K562 (cell line): ENCODE measurements at regions not wholly inside any gene's neighbourhood (a gene's known extent, or its start where the extent isn't known, plus 50 kb on each side); places are given as distances from the start of the nearest gene placed in this dataset.

ENCODE experiments used
- ATAC-seq: fragments of 200-7000 bp; cut with Tn5 transposase; 3 replicates; pipeline ENCODE4 v1.9.1; 2020; ENCODE audit warnings: moderate library complexity
- BruUV-seq: library from RNA; stranded (reverse); fragments of 400-500 nt; replicated peaks from 2 replicates; lab custom pipeline; 2021; lab: Mats Ljungman, UMichigan
- CTCF ChIA-PET: fragments of 300-600 bp; formaldehyde crosslinking; extraction: SDS; loops from one replicate; lab custom pipeline; 2021; ENCODE audit warnings: low intra/inter-chr PET ratio; lab: Yijun Ruan, JAX
- POLR2A ChIA-PET: fragments of 300-600, 350-650 bp; sonication (Branson Sonifier 250); formaldehyde crosslinking; extraction: SDS; loops from one replicate; lab custom pipeline; 2021; ENCODE audit warnings: antibody characterized with exemption, inconsistent platforms; lab: Yijun Ruan, JAX
- DNase-seq, 4 experiments: peaks; one replicate each; pipeline versions ENCODE4 v3.0.0 to v3.0.0-alpha.2; 2011 to 2018; ENCODE audit warnings: low spot score in 3 of 4, mixed read lengths in 3 of 4; ENCODE audit errors: extremely low read depth in 1 of 4
- FAIRE-seq: peaks from 2 replicates; lab custom pipeline; 2011; peaks lifted over from hg19 to GRCh38; lab: Jason Lieb, UNC
- H2AFZ ChIP-seq: 2 replicates; pipeline ENCODE4 v1.6.0; 2011; ENCODE audit warnings: low read depth, low read length, control low read depth, inconsistent platforms
- H3K27ac ChIP-seq: fragments of 200-600 bp; 3 replicates; pipeline ENCODE4 v1.8.0; 2011; ENCODE audit warnings: low read depth, mild to moderate bottlenecking, control low read depth, inconsistent platforms, low read length, moderate library complexity, mixed read lengths; ENCODE audit errors: extremely low read depth
- H3K27me3 ChIP-seq, 2 experiments: fragments of 300-600 bp in 1 of 2; 2 replicates in 1 of 2; 3 replicates in 1 of 2; pipeline versions ENCODE4 v1.6.0 to v1.8.0; 2011; ENCODE audit warnings: inconsistent platforms in 2 of 2, low read length in 2 of 2, mild to moderate bottlenecking in 1 of 2, mixed read lengths in 1 of 2, moderate library complexity in 1 of 2; ENCODE audit not compliant: control insufficient read depth in 2 of 2, insufficient read depth in 2 of 2
- H3K36me3 ChIP-seq: fragments of 300-600 bp; 3 replicates; pipeline ENCODE4 v1.8.0; 2011; ENCODE audit warnings: mild to moderate bottlenecking, low read length, inconsistent platforms; ENCODE audit not compliant: control insufficient read depth, insufficient read depth
- H3K4me1 ChIP-seq, 2 experiments: fragments of 200-600 bp in 1 of 2; replicated peaks in 1 of 2; 2 replicates in 1 of 2; 3 replicates in 1 of 2; pipeline versions ENCODE4 v1.5.1 to v1.8.0; 2011; ENCODE audit warnings: inconsistent platforms in 2 of 2, low read length in 2 of 2, mild to moderate bottlenecking in 1 of 2, mixed read lengths in 1 of 2, moderate library complexity in 1 of 2; ENCODE audit not compliant: control insufficient read depth in 2 of 2, insufficient read depth in 2 of 2
- H3K4me2 ChIP-seq: 2 replicates; pipeline ENCODE4 v1.6.1; 2011; ENCODE audit warnings: low read length, control low read depth, inconsistent platforms, mixed read lengths; ENCODE audit not compliant: insufficient read depth
- H3K4me3 ChIP-seq: fragments of 200-600 bp; sonication (generic), shearing (Covaris generic); 2 replicates; pipeline ENCODE4 v1.5.1; 2016; ENCODE audit warnings: control low read depth, inconsistent platforms
- H3K79me2 ChIP-seq: fragments of 200-600 bp; 3 replicates; pipeline ENCODE4 v1.8.0; 2011; ENCODE audit warnings: low read length, inconsistent platforms; ENCODE audit not compliant: control insufficient read depth, insufficient read depth
- H3K9ac ChIP-seq, 2 experiments: 2 replicates each; pipeline versions ENCODE4 v1.6.0 to v1.6.1; 2011; ENCODE audit warnings: low read depth in 2 of 2, low read length in 2 of 2, control low read depth in 1 of 2, inconsistent platforms in 1 of 2, mild to moderate bottlenecking in 1 of 2, mixed read lengths in 1 of 2; ENCODE audit not compliant: insufficient read depth in 1 of 2
- H3K9me1 ChIP-seq: one replicate; pipeline ENCODE4 v1.6.0; 2011; ENCODE audit warnings: inconsistent platforms, mild to moderate bottlenecking, low read length, moderate library complexity; ENCODE audit not compliant: control insufficient read depth, insufficient read depth
- H3K9me3 ChIP-seq: replicated peaks from 2 replicates; pipeline ENCODE4 v1.5.1; 2011; ENCODE audit warnings: low read depth, low read length, inconsistent platforms; ENCODE audit not compliant: control insufficient read depth, insufficient read depth
- H4K20me1 ChIP-seq: replicated peaks from 2 replicates; pipeline ENCODE4 v1.6.1; 2011; ENCODE audit warnings: low read length, inconsistent platforms, mixed read lengths; ENCODE audit not compliant: control insufficient read depth, insufficient read depth
- NCOA2 ChIP-seq, 2 experiments: fragments of 450-650 bp; IDR thresholded peaks; 2 replicates each; pipeline ENCODE4 v1.6.1; 2018; ENCODE audit warnings: mild to moderate bottlenecking in 2 of 2, moderate library complexity in 1 of 2; ENCODE audit not compliant: partially characterized antibody in 2 of 2
- OTX1 ChIP-seq: fragments of 450-650 bp; formaldehyde crosslinking; IDR thresholded peaks from 2 replicates; pipeline ENCODE4 v1.4.0; 2022; ENCODE audit warnings: mild to moderate bottlenecking
- ZFP1 ChIP-seq: fragments of 450-650 bp; formaldehyde crosslinking; IDR thresholded peaks from 2 replicates; pipeline ENCODE4 v1.4.0; 2020; ENCODE audit warnings: mild to moderate bottlenecking, mixed read lengths
- ZNF197 ChIP-seq: fragments of 200-800 bp; sonication (Bioruptor generic); IDR thresholded peaks from 2 replicates; pipeline ENCODE4 v1.6.1; 2016; ENCODE audit warnings: low read depth, missing genetic modification characterization, missing compliant biosample characterization
- WGBS: fragments of 100-300 bp; shearing (Covaris generic); methylation state at CpG from one replicate; pipeline ENCODE4 v1.1.6; 2016; ENCODE audit warnings: low coverage, mixed read lengths; ENCODE audit not compliant: insufficient coverage; ENCODE audit errors: missing lambda C conversion rate; 5-methylcytosine and 5-hydroxymethylcytosine counted together
- in situ Hi-C: fragments of 300-500 bp; cut with MboI; formaldehyde crosslinking; loops from 4 replicates; pipeline ENCODE4 v1.15.0; 2018; ENCODE audit warnings: inconsistent platforms, mixed read lengths
- intact Hi-C: fragments of 100-400 bp; cut with micrococcal nuclease; formaldehyde crosslinking; loops from 2 replicates; pipeline ENCODE4 v1.14.2; 2022
- TF ChIP-seq, protein P1 (sequence below): fragments of 250-450 bp; sonication (Bioruptor Pico); IDR thresholded peaks from 2 replicates; pipeline ENCODE4 v1.5.0; 2022; ENCODE audit warnings: mild to moderate bottlenecking
- TF ChIP-seq, protein P2 (sequence below): sonication (generic); formaldehyde crosslinking; IDR thresholded peaks from 2 replicates; pipeline ENCODE4 v1.8.0; 2022; ENCODE audit warnings: mild to moderate bottlenecking, missing genetic modification reagents

DNA sequence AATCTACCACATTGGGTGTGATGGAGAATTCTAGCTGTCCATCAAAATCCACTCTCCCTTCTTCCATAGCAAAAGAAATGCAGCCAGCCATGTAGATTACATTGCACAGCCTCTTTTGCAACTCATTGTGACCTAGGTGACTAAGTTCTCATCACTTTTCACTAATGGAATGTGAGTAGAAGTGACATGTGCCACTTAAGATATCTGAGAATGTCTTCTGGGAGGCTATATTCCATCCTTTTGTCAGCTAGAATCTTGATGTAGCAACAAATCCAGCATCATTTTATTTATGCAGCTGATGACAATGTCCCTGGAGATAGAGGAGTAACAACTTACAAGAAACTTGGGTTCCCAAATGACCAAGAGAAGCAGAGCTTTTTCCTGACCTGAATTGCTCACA lies 61.5 kb upstream of the API5 start:
- Histone ChIP-seq H3K79me2 (no peaks in the 10 kb centered on the region), H2AFZ (no peak overlapping the region), H3K4me3 (no peak overlapping the region), H3K9me1 (no peaks in the 10 kb centered on the region), H3K36me3 (no peaks in the 10 kb centered on the region), H3K4me2 (no peak overlapping the region), H3K27ac (no peak overlapping the region), H3K4me1 (no peaks in the 10 kb centered on the region), H3K9ac (no peak overlapping the region), H3K27me3 (no peaks in the 10 kb centered on the region), H3K9me3 (no peaks in the 10 kb centered on the region), H4K20me1 (no peaks in the 10 kb centered on the region)
- in situ Hi-C loops, result no loop called here
- no peak for DNase-seq
- ChIA-PET CTCF (no interaction called here), POLR2A (no interaction called here)
- ATAC-seq, result no peak
- FAIRE-seq, result no peak
- BruUV-seq, result no TSS peak
- TF ChIP-seq, protein P1, sequence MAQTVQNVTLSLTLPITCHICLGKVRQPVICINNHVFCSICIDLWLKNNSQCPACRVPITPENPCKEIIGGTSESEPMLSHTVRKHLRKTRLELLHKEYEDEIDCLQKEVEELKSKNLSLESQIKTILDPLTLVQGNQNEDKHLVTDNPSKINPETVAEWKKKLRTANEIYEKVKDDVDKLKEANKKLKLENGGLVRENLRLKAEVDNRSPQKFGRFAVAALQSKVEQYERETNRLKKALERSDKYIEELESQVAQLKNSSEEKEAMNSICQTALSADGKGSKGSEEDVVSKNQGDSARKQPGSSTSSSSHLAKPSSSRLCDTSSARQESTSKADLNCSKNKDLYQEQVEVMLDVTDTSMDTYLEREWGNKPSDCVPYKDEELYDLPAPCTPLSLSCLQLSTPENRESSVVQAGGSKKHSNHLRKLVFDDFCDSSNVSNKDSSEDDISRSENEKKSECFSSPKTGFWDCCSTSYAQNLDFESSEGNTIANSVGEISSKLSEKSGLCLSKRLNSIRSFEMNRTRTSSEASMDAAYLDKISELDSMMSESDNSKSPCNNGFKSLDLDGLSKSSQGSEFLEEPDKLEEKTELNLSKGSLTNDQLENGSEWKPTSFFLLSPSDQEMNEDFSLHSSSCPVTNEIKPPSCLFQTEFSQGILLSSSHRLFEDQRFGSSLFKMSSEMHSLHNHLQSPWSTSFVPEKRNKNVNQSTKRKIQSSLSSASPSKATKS (CRISPR knock-in tag), result no peak
- intact Hi-C loops, result no loop called here

DNA sequence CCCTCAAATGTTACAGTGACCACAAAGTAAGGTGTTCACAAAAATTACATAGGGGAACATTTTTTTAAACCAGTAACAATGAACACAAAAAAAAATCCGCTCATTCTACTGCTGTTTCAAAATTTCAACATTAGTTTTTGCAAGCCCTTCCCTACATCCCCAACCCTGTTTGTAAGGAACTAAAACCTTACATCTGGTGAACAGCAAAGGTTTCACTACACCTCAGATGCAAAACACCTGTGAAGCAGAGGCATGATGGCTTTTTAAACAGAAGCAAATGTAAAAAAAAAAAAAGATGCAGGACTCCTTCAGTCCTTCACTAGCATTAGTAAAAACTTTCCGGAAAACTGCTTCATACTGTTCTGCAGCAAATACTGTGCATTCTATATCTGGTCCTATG lies 50.0 kb upstream of the API5 start:
- POLR2A ChIA-PET, result no interaction called here
- Histone ChIP-seq H3K9me1 (no peaks in the 10 kb centered on the region), H3K36me3 (no peaks in the 10 kb centered on the region), H3K27ac (no peak overlapping the region), H3K4me2 (no peak overlapping the region), H3K27me3 (no peaks in the 10 kb centered on the region), H3K9ac (no peak overlapping the region), H3K4me1 (no peaks in the 10 kb centered on the region), H3K4me3 (no peak overlapping the region), H4K20me1 (no peaks in the 10 kb centered on the region), H3K79me2 (no peaks in the 10 kb centered on the region), H3K9me3 (no peaks in the 10 kb centered on the region), H2AFZ (no peak overlapping the region)
- DNase-seq (no peak), FAIRE-seq (no peak), ATAC-seq (no peak)
- CTCF ChIA-PET, result no interaction called here
- WGBS, result 0% methylated on average over 2 of the region's 2 CpGs
- in situ Hi-C loops (no loop called here), intact Hi-C loops (no loop called here)
- BruUV-seq, result no TSS peak
- TF ChIP-seq OTX1 (no peak), NCOA2 (IDR thresholded peaks at IDR 0.05; ENCODE audit: partially characterized antibody in 2 of 2) (no peak), ZNF197 (no peak), ZFP1 (no peak)
- TF ChIP-seq, protein P2, sequence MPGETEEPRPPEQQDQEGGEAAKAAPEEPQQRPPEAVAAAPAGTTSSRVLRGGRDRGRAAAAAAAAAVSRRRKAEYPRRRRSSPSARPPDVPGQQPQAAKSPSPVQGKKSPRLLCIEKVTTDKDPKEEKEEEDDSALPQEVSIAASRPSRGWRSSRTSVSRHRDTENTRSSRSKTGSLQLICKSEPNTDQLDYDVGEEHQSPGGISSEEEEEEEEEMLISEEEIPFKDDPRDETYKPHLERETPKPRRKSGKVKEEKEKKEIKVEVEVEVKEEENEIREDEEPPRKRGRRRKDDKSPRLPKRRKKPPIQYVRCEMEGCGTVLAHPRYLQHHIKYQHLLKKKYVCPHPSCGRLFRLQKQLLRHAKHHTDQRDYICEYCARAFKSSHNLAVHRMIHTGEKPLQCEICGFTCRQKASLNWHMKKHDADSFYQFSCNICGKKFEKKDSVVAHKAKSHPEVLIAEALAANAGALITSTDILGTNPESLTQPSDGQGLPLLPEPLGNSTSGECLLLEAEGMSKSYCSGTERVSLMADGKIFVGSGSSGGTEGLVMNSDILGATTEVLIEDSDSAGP (CRISPR knock-in tag), result no peak
